K562 (cell line): ENCODE measurements at regions not wholly inside any gene's neighbourhood (a gene's known extent, or its start where the extent isn't known, plus 50 kb on each side); places are given as distances from the start of the nearest gene placed in this dataset.

Experiments used
- CCNT2 ChIP-seq: IDR thresholded peaks from 2 replicates; pipeline ENCODE4 v1.6.1; 2011; ENCODE audit warnings: borderline replicate concordance, low read depth, mild to moderate bottlenecking, moderate library complexity, mixed read lengths, low read length; ENCODE audit not compliant: insufficient read length; ENCODE audit errors: extremely low read depth
- CGGBP1 ChIP-seq: fragments of 250-450 bp; sonication (Bioruptor Pico); IDR thresholded peaks from 2 replicates; pipeline ENCODE4 v1.9.0; 2021; ENCODE audit warnings: mild to moderate bottlenecking
- EGR1 ChIP-seq: fragments of 450-650 bp; conservative IDR thresholded peaks from 2 replicates; pipeline ENCODE4 v1.6.1; 2017; ENCODE audit warnings: mild to moderate bottlenecking
- ETV5 ChIP-seq: sonication (generic); formaldehyde crosslinking; IDR thresholded peaks from 2 replicates; pipeline ENCODE4 v1.4.0; 2020; ENCODE audit warnings: low read depth, mild to moderate bottlenecking, missing genetic modification reagents
- FOS ChIP-seq: IDR thresholded peaks from 3 replicates; pipeline ENCODE4 v1.6.1; 2011; ENCODE audit not compliant: insufficient read length; ENCODE audit errors: extremely low read depth
- FOXJ2 ChIP-seq: fragments of 200-800 bp; sonication (Bioruptor generic); IDR thresholded peaks from 2 replicates; pipeline ENCODE4 v1.6.1; 2016; ENCODE audit warnings: missing genetic modification characterization, missing compliant biosample characterization
- GTF2E2 ChIP-seq: fragments of 200-800 bp; sonication (Bioruptor generic); IDR thresholded peaks from 2 replicates; pipeline ENCODE4 v1.6.1; 2016; ENCODE audit warnings: missing genetic modification characterization, missing compliant biosample characterization
- HOXB6 ChIP-seq: fragments of 250-450 bp; sonication (Bioruptor Pico); IDR thresholded peaks from 2 replicates; pipeline ENCODE4 v1.5.1; 2022; ENCODE audit warnings: mild to moderate bottlenecking, borderline replicate concordance
- MTF1 ChIP-seq: fragments of 250-450 bp; sonication (Bioruptor Pico); IDR thresholded peaks from 2 replicates; pipeline ENCODE4 v1.9.0; 2021; ENCODE audit warnings: moderate library complexity, mild to moderate bottlenecking, inconsistent platforms, borderline replicate concordance
- MYBL2 ChIP-seq, 2 experiments: fragments of 450-650 bp in 1 of 2; sonication (generic) in 1 of 2; formaldehyde crosslinking in 1 of 2; IDR thresholded peaks; 2 replicates each; pipeline versions ENCODE4 v1.6.1 to v1.8.1; 2017 to 2022; ENCODE audit warnings: borderline replicate concordance in 1 of 2, inconsistent platforms in 1 of 2, low read depth in 1 of 2, mild to moderate bottlenecking in 1 of 2, missing genetic modification reagents in 1 of 2, moderate library complexity in 1 of 2
- PCBP2 ChIP-seq: fragments of 200-400 bp; formaldehyde crosslinking; IDR thresholded peaks from 2 replicates; pipeline ENCODE4 v1.6.1; 2018; ENCODE audit warnings: low read length, low read depth, mild to moderate bottlenecking, moderate library complexity; ENCODE audit not compliant: poor library complexity, severe bottlenecking
- PRMT5 ChIP-seq: sonication (generic); formaldehyde crosslinking; IDR thresholded peaks from 2 replicates; pipeline ENCODE4 v1.5.0; 2020; ENCODE audit warnings: missing genetic modification reagents
- SMARCA5 ChIP-seq: fragments of 450-650 bp; IDR thresholded peaks from 2 replicates; pipeline ENCODE4 v1.6.1; 2016
- SMARCB1 ChIP-seq: IDR thresholded peaks from 2 replicates; pipeline ENCODE4 v1.6.1; 2011; ENCODE audit warnings: improper control_type of control experiment, low read depth; ENCODE audit not compliant: insufficient read length
- TAF1 ChIP-seq: IDR thresholded peaks from 2 replicates; pipeline ENCODE4 v1.6.1; 2011; ENCODE audit warnings: mild to moderate bottlenecking, low read length, moderate library complexity; ENCODE audit not compliant: insufficient read depth, control insufficient read depth, severe bottlenecking; ENCODE audit errors: extremely low read depth
- TAF9B ChIP-seq: fragments of 450-650 bp; IDR thresholded peaks from 2 replicates; pipeline ENCODE4 v1.6.1; 2018; ENCODE audit warnings: mild to moderate bottlenecking; ENCODE audit not compliant: partially characterized antibody
- TCF7 ChIP-seq: sonication (generic); IDR thresholded peaks from 2 replicates; pipeline ENCODE4 v1.6.1; 2016; ENCODE audit warnings: antibody characterized with exemption, borderline replicate concordance
- TEAD1 ChIP-seq, 2 experiments: fragments of 450-650 bp in 1 of 2; sonication (generic) in 1 of 2; formaldehyde crosslinking; IDR thresholded peaks; 2 replicates each; pipeline versions ENCODE4 v1.4.0 to v1.8.0; 2020 to 2022; ENCODE audit warnings: mild to moderate bottlenecking in 2 of 2, missing genetic modification reagents in 1 of 2
- TFAM ChIP-seq: fragments of 250-450 bp; sonication (Bioruptor Pico); conservative IDR thresholded peaks from 2 replicates; pipeline ENCODE4 v1.5.0; 2021; ENCODE audit warnings: mild to moderate bottlenecking, moderate library complexity
- USF1 ChIP-seq: sonication (generic); formaldehyde crosslinking; IDR thresholded peaks from 2 replicates; pipeline ENCODE4 v1.9.0; 2022; ENCODE audit warnings: mild to moderate bottlenecking, missing genetic modification reagents
- XRCC5 ChIP-seq: fragments of 200-400 bp; formaldehyde crosslinking; IDR thresholded peaks from 2 replicates; pipeline ENCODE4 v1.6.1; 2017; ENCODE audit warnings: low read depth, mild to moderate bottlenecking, low read length
- ZNF395 ChIP-seq: fragments of 200-800 bp; sonication (Bioruptor generic); IDR thresholded peaks from 2 replicates; pipeline ENCODE4 v1.6.1; 2017; ENCODE audit warnings: missing genetic modification characterization, missing compliant biosample characterization
- ZNF699 ChIP-seq: fragments of 250-450 bp; sonication (Bioruptor Pico); IDR thresholded peaks from 2 replicates; pipeline ENCODE4 v1.8.0; 2021; ENCODE audit warnings: mild to moderate bottlenecking, moderate library complexity; ENCODE audit not compliant: insufficient replicate concordance

GRCh38 chr7:106774213-106774767 is 90.8 kb upstream of the PIK3CG start (continued):
- TF ChIP-seq CCNT2: no peak
- no peak for TF ChIP-seq TCF7
- no peak for TF ChIP-seq FOXJ2
- TF ChIP-seq HOXB6: no peak
- TF ChIP-seq TAF1: no peak
- TF ChIP-seq PCBP2: no peak
- no peak for TF ChIP-seq PRMT5
- TF ChIP-seq TEAD1 (CRISPR knock-in tag; IDR thresholded peaks at IDR 0.05): peak in 1 of 2 experiments; percentile 77; a peak in 1 of 4 replicates
- no peak for TF ChIP-seq SMARCB1
- no peak for TF ChIP-seq CGGBP1 (CRISPR knock-in tag)
- TF ChIP-seq EGR1: no peak
- peak; percentile 67; the same call in 1 of the 2 replicates for TF ChIP-seq MTF1 (CRISPR knock-in tag)
- no peak for TF ChIP-seq FOS
- TF ChIP-seq ZNF395 (CRISPR knock-in tag): no peak
- no peak for TF ChIP-seq MYBL2 (IDR thresholded peaks at IDR 0.05; ENCODE audit: low read depth)
- no peak for TF ChIP-seq MYBL2 (CRISPR knock-in tag; IDR thresholded peaks at IDR 0.05; ENCODE audit: borderline replicate concordance)
- TF ChIP-seq ETV5 (CRISPR knock-in tag): no peak
- no peak for TF ChIP-seq ZNF699 (CRISPR knock-in tag)
- no peak for TF ChIP-seq XRCC5
- no peak for TF ChIP-seq GTF2E2 (tag)
- TF ChIP-seq TFAM (CRISPR knock-in tag): no peak
- TF ChIP-seq SMARCA5: 0 out of 2 replicates have a peak, but pooled peaks have one; percentile 13
- no peak for TF ChIP-seq USF1 (CRISPR knock-in tag)
- no peak for TF ChIP-seq TAF9B
